GM19397 (cell line): ENCODE measurements at regions not wholly inside any gene's neighbourhood (a gene's known extent, or its start where the extent isn't known, plus 50 kb on each side); places are given as distances from the start of the nearest gene placed in this dataset.
"Not testable (repeated sequence)": the region's sequence is repeated elsewhere in the genome, so short reads cannot be mapped to it uniquely, and the experiment has no call there.

Source experiments
- ATAC-seq: cut with Tn5 transposase; IDR thresholded peaks from one replicate; pipeline ENCODE4 v1.9.1; 2021; ENCODE audit warnings: mild to moderate bottlenecking, moderate library complexity; ENCODE audit not compliant: unreplicated experiment

- peak; percentile 61 for ATAC-seq
These were observed 84.8 kb upstream of the HNF1B start for GRCh38 chr17:37829592-37830123.

- ATAC-seq, result no peak
These were observed 83.8 kb upstream of the HNF1B start for GRCh38 chr17:37828651-37829124.

- no peak for ATAC-seq
These were observed 83.2 kb upstream of the HNF1B start for GRCh38 chr17:37827905-37828650.

GRCh38 chr17:37826497-37827430 is 81.9 kb upstream of the HNF1B start:
- no peak for ATAC-seq

GRCh38 chr17:37825851-37826250 is 81.0 kb upstream of the HNF1B start:
- ATAC-seq, result no peak

- ATAC-seq, result peak; percentile 54
These were observed 80.0 kb upstream of the HNF1B start for GRCh38 chr17:37824534-37825485.

GRCh38 chr17:37823996-37824395 is 79.1 kb upstream of the HNF1B start:
- no peak for ATAC-seq

GRCh38 chr17:37820995-37821713 is 76.3 kb upstream of the HNF1B start:
- no peak for ATAC-seq

GRCh38 chr17:37820313-37820994 is 75.6 kb upstream of the HNF1B start:
- no peak for ATAC-seq

- ATAC-seq, result no peak
These were observed 73.8 kb upstream of the HNF1B start for GRCh38 chr17:37818689-37819088.

- ATAC-seq, result no peak
These were observed 72.1 kb upstream of the HNF1B start for GRCh38 chr17:37816950-37817349.

- no peak for ATAC-seq
These were observed 70.7 kb upstream of the HNF1B start for GRCh38 chr17:37815536-37815935.

- no peak for ATAC-seq
These were observed 68.9 kb upstream of the HNF1B start for GRCh38 chr17:37813751-37814150.

GRCh38 chr17:37808846-37809245 is 64.0 kb upstream of the HNF1B start:
- ATAC-seq, result not testable (repeated sequence)

- ATAC-seq, result no peak
These were observed 58.0 kb upstream of the HNF1B start for GRCh38 chr17:37802712-37803416.

- no peak for ATAC-seq
These were observed 57.3 kb upstream of the HNF1B start for GRCh38 chr17:37802061-37802595.

GRCh38 chr17:37801171-37801570 is 56.3 kb upstream of the HNF1B start:
- ATAC-seq, result no peak

- no peak for ATAC-seq
These were observed 52.3 kb upstream of the HNF1B start for GRCh38 chr17:37797206-37797605.
